ENCODE measurements at regions not wholly inside any gene's neighbourhood (a gene's known extent, or its start where the extent isn't known, plus 50 kb on each side); places are given as distances from the start of the nearest gene placed in this dataset.

GRCh38 chr5:90308787-90309585 lies 100.6 kb downstream of the CETN3 start:
- no peak overlapping the region for H3K9ac ChIP-seq (ENCODE audit: low read length)
- no peaks in the 10 kb centered on the region for H3K36me3 ChIP-seq (ENCODE audit: low read length)
- no peaks in the 10 kb centered on the region for H3K27me3 ChIP-seq (ENCODE audit: low read length)
- TF ChIP-seq EZH2phosphoT487 (conservative IDR thresholded peaks at IDR 0.05; ENCODE audit: low read length): no peak
- TF ChIP-seq CTCF (IDR thresholded peaks at IDR 0.05; ENCODE audit: insufficient read depth, low read length, poor library complexity, severe bottlenecking): no peak
- no peaks in the 10 kb centered on the region for H3K79me2 ChIP-seq (ENCODE audit: insufficient read depth, low read length)
- no peak overlapping the region for H2AFZ ChIP-seq (ENCODE audit: low read depth, low read length, severe bottlenecking)
- no peaks in the 10 kb centered on the region for H3K9me2 ChIP-seq (replicated peaks; ENCODE audit: insufficient read depth, low read length)
- H3K27ac ChIP-seq (ENCODE audit: low read depth, low read length): no peak overlapping the region
- H3K4me3 ChIP-seq (ENCODE audit: insufficient read depth, low read length, poor library complexity, severe bottlenecking): no peak overlapping the region
- no peaks in the 10 kb centered on the region for H3K9me3 ChIP-seq (ENCODE audit: insufficient read depth, low read length)
- no peaks in the 10 kb centered on the region for H3F3A ChIP-seq (ENCODE audit: insufficient read depth)
- no peaks in the 10 kb centered on the region for H4K20me1 ChIP-seq (ENCODE audit: low read depth, low read length)
- H3K4me2 ChIP-seq (ENCODE audit: low read depth, low read length, poor library complexity, severe bottlenecking): no peak overlapping the region

GRCh38 chr5:90307782-90308181 lies 101.8 kb downstream of the CETN3 start:
- H3F3A ChIP-seq (ENCODE audit: insufficient read depth): no peaks in the 10 kb centered on the region

GRCh38 chr5:90307322-90307721 lies 102.2 kb downstream of the CETN3 start:
- no peaks in the 10 kb centered on the region for H3K9me3 ChIP-seq (ENCODE audit: insufficient read depth, low read length)
- TF ChIP-seq CTCF (IDR thresholded peaks at IDR 0.05; ENCODE audit: insufficient read depth, low read length, poor library complexity, severe bottlenecking): no peak
- no peak for TF ChIP-seq EZH2phosphoT487 (conservative IDR thresholded peaks at IDR 0.05; ENCODE audit: low read length)
- no peak overlapping the region for H2AFZ ChIP-seq (ENCODE audit: low read depth, low read length, severe bottlenecking)
- H3K9ac ChIP-seq (ENCODE audit: low read length): no peak overlapping the region
- no peak overlapping the region for H3K27ac ChIP-seq (ENCODE audit: low read depth, low read length)
- no peaks in the 10 kb centered on the region for H3K79me2 ChIP-seq (ENCODE audit: insufficient read depth, low read length)
- no peaks in the 10 kb centered on the region for H3K36me3 ChIP-seq (ENCODE audit: low read length)
- H3K4me3 ChIP-seq (ENCODE audit: insufficient read depth, low read length, poor library complexity, severe bottlenecking): no peak overlapping the region
- no peak overlapping the region for H3K4me2 ChIP-seq (ENCODE audit: low read depth, low read length, poor library complexity, severe bottlenecking)
- H3F3A ChIP-seq (ENCODE audit: insufficient read depth): no peaks in the 10 kb centered on the region
- H3K27me3 ChIP-seq (ENCODE audit: low read length): no peaks in the 10 kb centered on the region
- H4K20me1 ChIP-seq (ENCODE audit: low read depth, low read length): no peaks in the 10 kb centered on the region
- H3K9me2 ChIP-seq (replicated peaks; ENCODE audit: insufficient read depth, low read length): no peaks in the 10 kb centered on the region

More at GRCh38 chr5:90307782-90308181, 101.8 kb downstream of the CETN3 start:
- Histone ChIP-seq H3K4me3 (ENCODE audit: insufficient read depth, low read length, poor library complexity, severe bottlenecking) (no peak overlapping the region), H3K27me3 (ENCODE audit: low read length) (no peaks in the 10 kb centered on the region), H3K9me3 (ENCODE audit: insufficient read depth, low read length) (no peaks in the 10 kb centered on the region), H3K36me3 (ENCODE audit: low read length) (no peaks in the 10 kb centered on the region), H4K20me1 (ENCODE audit: low read depth, low read length) (no peaks in the 10 kb centered on the region), H3K4me2 (ENCODE audit: low read depth, low read length, poor library complexity, severe bottlenecking) (no peak overlapping the region), H2AFZ (ENCODE audit: low read depth, low read length, severe bottlenecking) (no peak overlapping the region), H3K9me2 (replicated peaks; ENCODE audit: insufficient read depth, low read length) (no peaks in the 10 kb centered on the region), H3K27ac (ENCODE audit: low read depth, low read length) (no peak overlapping the region), H3K79me2 (ENCODE audit: insufficient read depth, low read length) (no peaks in the 10 kb centered on the region), H3K9ac (ENCODE audit: low read length) (no peak overlapping the region)
- TF ChIP-seq EZH2phosphoT487 (conservative IDR thresholded peaks at IDR 0.05; ENCODE audit: low read length) (no peak), CTCF (IDR thresholded peaks at IDR 0.05; ENCODE audit: insufficient read depth, low read length, poor library complexity, severe bottlenecking) (no peak)

Data from SU-DHL-6 (cell line).